Renal cortex interstitium (tissue), 11 donors: ENCODE measurements at regions not wholly inside any gene's neighbourhood (a gene's known extent, or its start where the extent isn't known, plus 50 kb on each side); places are given as distances from the start of the nearest gene placed in this dataset.
A peak's percentile ranks its signal among the peaks of the same experiment; 100 is the strongest.

ENCODE experiments used
- DNase-seq, 11 donors: peaks; one replicate each; pipeline ENCODE4 v3.0.0-alpha.2; 2013; ENCODE audit warnings: low read depth in 9 of 11, low spot score in 4 of 11; ENCODE audit errors: extremely low read depth in 1 of 11

- DNase-seq, result peak in 1 of 11 donors; percentile 26
These were observed 545.8 kb downstream of the CSNK1G3 start for GRCh38 chr5:124057724-124058231.

GRCh38 chr5:124056991-124057723, 545.2 kb downstream of the CSNK1G3 start:
- peak in 10 of 11 donors; percentile 33 to 79 (median 50) for DNase-seq

- no peak for DNase-seq
These were observed 544.5 kb downstream of the CSNK1G3 start for GRCh38 chr5:124056326-124056990.

GRCh38 chr5:124055751-124056150, 543.8 kb downstream of the CSNK1G3 start:
- DNase-seq, result no peak

GRCh38 chr5:124054564-124054963, 542.6 kb downstream of the CSNK1G3 start:
- DNase-seq, result no peak

GRCh38 chr5:124053340-124053739, 541.4 kb downstream of the CSNK1G3 start:
- no peak for DNase-seq

GRCh38 chr5:124052201-124052600, 540.2 kb downstream of the CSNK1G3 start:
- no peak for DNase-seq

- DNase-seq, result no peak
These were observed 538.3 kb downstream of the CSNK1G3 start for GRCh38 chr5:124050120-124050770.

- DNase-seq, result no peak
These were observed 533.4 kb downstream of the CSNK1G3 start for GRCh38 chr5:124045412-124045811.

GRCh38 chr5:124044613-124045012, 532.6 kb downstream of the CSNK1G3 start:
- DNase-seq, result no peak

- no peak for DNase-seq
These were observed 531.5 kb downstream of the CSNK1G3 start for GRCh38 chr5:124043456-124043855.

- DNase-seq, result no peak
These were observed 528.8 kb downstream of the CSNK1G3 start for GRCh38 chr5:124040799-124041198.

GRCh38 chr5:124039410-124039809, 527.4 kb downstream of the CSNK1G3 start:
- DNase-seq, result no peak

- no peak for DNase-seq
These were observed 524.8 kb downstream of the CSNK1G3 start for GRCh38 chr5:124036786-124037185.

GRCh38 chr5:124034963-124035362, 523.0 kb downstream of the CSNK1G3 start:
- DNase-seq, result no peak

GRCh38 chr5:124034083-124034700, 522.2 kb downstream of the CSNK1G3 start:
- DNase-seq, result no peak

- no peak for DNase-seq
These were observed 518.1 kb downstream of the CSNK1G3 start for GRCh38 chr5:124030043-124030491.

- no peak for DNase-seq
These were observed 515.5 kb downstream of the CSNK1G3 start for GRCh38 chr5:124027441-124027840.

GRCh38 chr5:124025306-124025845, 513.4 kb downstream of the CSNK1G3 start:
- no peak for DNase-seq
